ENCODE measurements at regions not wholly inside any gene's neighbourhood (a gene's known extent, or its start where the extent isn't known, plus 50 kb on each side); places are given as distances from the start of the nearest gene placed in this dataset.

- peak; percentile 29 for DNase-seq (ENCODE audit: low spot score)
Observed at GRCh38 chr4:145234091-145234706, 53.8 kb upstream of the OTUD4 start.

- peak; percentile 19 for DNase-seq (ENCODE audit: low spot score)
Observed at GRCh38 chr4:145231906-145232700, 51.7 kb upstream of the OTUD4 start.

DNA sequence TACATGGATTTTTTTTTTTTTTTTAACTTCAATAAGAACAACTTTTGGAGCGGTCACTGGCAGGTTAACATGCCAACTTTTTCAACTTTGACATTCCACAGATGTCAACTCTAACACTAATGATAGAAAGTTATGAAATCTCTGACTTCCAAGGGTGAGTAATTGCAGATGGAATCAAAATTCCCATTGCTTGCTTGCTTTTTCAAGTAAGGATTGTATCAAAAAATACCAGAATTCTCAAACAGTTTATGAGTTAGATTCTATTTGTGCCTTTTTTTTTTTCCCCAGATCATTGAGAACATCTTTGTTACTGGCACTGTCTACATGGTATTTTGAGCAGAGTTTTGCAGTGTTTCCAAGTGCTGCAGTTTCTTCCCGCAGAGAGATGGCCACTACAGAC lies 50.3 kb upstream of the OTUD4 start:
- peak; percentile 32 for DNase-seq (ENCODE audit: low spot score)
